DND-41 (cell line): ENCODE measurements at regions not wholly inside any gene's neighbourhood (a gene's known extent, or its start where the extent isn't known, plus 50 kb on each side); places are given as distances from the start of the nearest gene placed in this dataset.

ENCODE experiments used
- CTCF ChIP-seq: IDR thresholded peaks from 2 replicates; pipeline ENCODE4 v1.5.1; 2012; ENCODE audit warnings: borderline replicate concordance, low read length, moderate library complexity, mild to moderate bottlenecking; ENCODE audit not compliant: poor library complexity, severe bottlenecking; ENCODE audit errors: extremely low read depth
- EZH2 ChIP-seq: IDR thresholded peaks from 3 replicates; pipeline ENCODE4 v1.6.1; 2012; ENCODE audit warnings: borderline replicate concordance, low read depth, mild to moderate bottlenecking, moderate library complexity, low read length, inconsistent platforms; ENCODE audit not compliant: severe bottlenecking

GRCh38 chr1:56409112-56409691 lies 170.2 kb downstream of the PLPP3 start:
- TF ChIP-seq EZH2, result no peak
- TF ChIP-seq CTCF, result peak; percentile 46
